Upper lobe of left lung (tissue), 6 donors: ENCODE measurements at regions not wholly inside any gene's neighbourhood (a gene's known extent, or its start where the extent isn't known, plus 50 kb on each side); places are given as distances from the start of the nearest gene placed in this dataset.

Experiments
- ATAC-seq, 2 donors: fragments of 200-7000 bp; cut with Tn5 transposase; one replicate each; pipeline ENCODE4 v1.9.1; 2022; ENCODE audit warnings: mild to moderate bottlenecking in 2 of 2, moderate library complexity in 2 of 2; ENCODE audit not compliant: low FRiP score in 2 of 2
- DNase-seq, 2 donors: peaks; one replicate each; pipeline ENCODE4 v3.0.0-alpha.2; 2019 to 2020
- H3K27ac ChIP-seq, 4 donors: fragments of 200-600 bp; sonication (generic); one replicate each; pipeline ENCODE4 v1.5.1; 2016 to 2019
- H3K27me3 ChIP-seq, 4 donors: fragments of 200-600 bp; sonication (generic); one replicate each; pipeline ENCODE4 v1.5.1; 2017 to 2019
- H3K36me3 ChIP-seq, 4 donors: fragments of 200-600 bp; sonication (generic); one replicate each; pipeline ENCODE4 v1.5.1; 2016 to 2019
- H3K4me1 ChIP-seq, 4 donors: fragments of 200-600 bp; sonication (generic); one replicate each; pipeline ENCODE4 v1.5.1; 2018 to 2019
- H3K4me3 ChIP-seq, 4 donors: fragments of 200-600 bp; sonication (generic); one replicate each; pipeline ENCODE4 v1.5.1; 2017 to 2019; ENCODE audit warnings: mild to moderate bottlenecking in 2 of 4, moderate library complexity in 1 of 4
- H3K9me3 ChIP-seq, 4 donors: fragments of 200-600 bp; sonication (generic); one replicate each; pipeline ENCODE4 v1.5.1; 2018 to 2019
- EP300 ChIP-seq, 4 donors: sonication (generic); formaldehyde crosslinking; IDR thresholded peaks; one replicate each; pipeline ENCODE4 v1.5.1; 2017; ENCODE audit warnings: antibody characterized with exemption in 4 of 4, control low read depth in 2 of 4
- POLR2A ChIP-seq, 4 donors: fragments of 450-650 bp; IDR thresholded peaks; one replicate each; pipeline ENCODE4 v1.5.1; 2016 to 2017; ENCODE audit warnings: antibody characterized with exemption in 4 of 4, mild to moderate bottlenecking in 2 of 4
- POLR2AphosphoS5 ChIP-seq, 2 donors: sonication (generic); formaldehyde crosslinking; IDR thresholded peaks; one replicate each; pipeline ENCODE4 v1.5.1; 2017; ENCODE audit warnings: antibody characterized with exemption in 2 of 2
- WGBS, 2 donors: methylation state at CpG; one replicate each; pipeline ENCODE4 v1.1.5; 2017 to 2018; 5-methylcytosine and 5-hydroxymethylcytosine counted together
- TF ChIP-seq, protein P1 (sequence below), 6 experiments: fragments of 450-650 bp in 4 of 6; fragments of 200-600 bp in 2 of 6; sonication (generic) in 2 of 6; IDR thresholded peaks; one replicate each; pipeline ENCODE4 v1.5.1; 2016 to 2019; ENCODE audit warnings: antibody characterized with exemption in 6 of 6
- donor health status: DM: no; HTN: no; CAD: no; lungs with moderate emphysema.
- donor health status: DM: no; HTN: yes; CAD: no; lungs with severe emphysema.

DNA sequence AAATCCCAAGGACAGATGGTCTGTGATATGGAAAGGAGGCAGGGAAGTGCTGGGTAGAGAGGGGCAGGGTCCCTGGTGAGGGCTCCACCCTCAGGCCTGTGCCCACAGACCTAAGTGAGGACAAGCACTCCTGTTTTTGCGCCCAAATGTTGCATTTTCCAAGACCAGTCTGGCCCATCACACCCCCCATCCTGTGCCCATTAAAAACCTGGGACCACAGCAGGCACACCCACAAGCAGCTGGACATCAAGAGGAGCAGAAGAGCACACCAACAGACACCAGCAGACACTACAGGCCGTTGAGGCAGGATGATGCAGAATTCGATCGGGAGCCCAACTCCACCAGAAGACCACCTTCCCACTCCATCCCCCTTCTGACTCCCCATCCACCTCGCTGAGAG lies 72.8 kb downstream of the DMRTA2 start:
- H3K9me3 ChIP-seq: peaks cover 0 to 3% (median under 1%) of the 10 kb centered on the region in 4 donors
- H3K4me1 ChIP-seq: no peaks in the 10 kb centered on the region
- TF ChIP-seq, protein P1, sequence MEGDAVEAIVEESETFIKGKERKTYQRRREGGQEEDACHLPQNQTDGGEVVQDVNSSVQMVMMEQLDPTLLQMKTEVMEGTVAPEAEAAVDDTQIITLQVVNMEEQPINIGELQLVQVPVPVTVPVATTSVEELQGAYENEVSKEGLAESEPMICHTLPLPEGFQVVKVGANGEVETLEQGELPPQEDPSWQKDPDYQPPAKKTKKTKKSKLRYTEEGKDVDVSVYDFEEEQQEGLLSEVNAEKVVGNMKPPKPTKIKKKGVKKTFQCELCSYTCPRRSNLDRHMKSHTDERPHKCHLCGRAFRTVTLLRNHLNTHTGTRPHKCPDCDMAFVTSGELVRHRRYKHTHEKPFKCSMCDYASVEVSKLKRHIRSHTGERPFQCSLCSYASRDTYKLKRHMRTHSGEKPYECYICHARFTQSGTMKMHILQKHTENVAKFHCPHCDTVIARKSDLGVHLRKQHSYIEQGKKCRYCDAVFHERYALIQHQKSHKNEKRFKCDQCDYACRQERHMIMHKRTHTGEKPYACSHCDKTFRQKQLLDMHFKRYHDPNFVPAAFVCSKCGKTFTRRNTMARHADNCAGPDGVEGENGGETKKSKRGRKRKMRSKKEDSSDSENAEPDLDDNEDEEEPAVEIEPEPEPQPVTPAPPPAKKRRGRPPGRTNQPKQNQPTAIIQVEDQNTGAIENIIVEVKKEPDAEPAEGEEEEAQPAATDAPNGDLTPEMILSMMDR (IDR thresholded peaks at IDR 0.05): no peak
- TF ChIP-seq POLR2A (IDR thresholded peaks at IDR 0.05): no peak
- no peak for TF ChIP-seq EP300 (IDR thresholded peaks at IDR 0.05)
- no peak for TF ChIP-seq POLR2AphosphoS5 (IDR thresholded peaks at IDR 0.05)
- H3K36me3 ChIP-seq: no peaks in the 10 kb centered on the region
- no peaks in the 10 kb centered on the region for H3K27me3 ChIP-seq
- DNase-seq (no peak), ATAC-seq (no peak)
- 76 to 83% methylated on average over 3 to 5 of the region's 5 CpGs for WGBS, 2 donors
- no peak overlapping the region for H3K27ac ChIP-seq
- no peak overlapping the region for H3K4me3 ChIP-seq

DNA sequence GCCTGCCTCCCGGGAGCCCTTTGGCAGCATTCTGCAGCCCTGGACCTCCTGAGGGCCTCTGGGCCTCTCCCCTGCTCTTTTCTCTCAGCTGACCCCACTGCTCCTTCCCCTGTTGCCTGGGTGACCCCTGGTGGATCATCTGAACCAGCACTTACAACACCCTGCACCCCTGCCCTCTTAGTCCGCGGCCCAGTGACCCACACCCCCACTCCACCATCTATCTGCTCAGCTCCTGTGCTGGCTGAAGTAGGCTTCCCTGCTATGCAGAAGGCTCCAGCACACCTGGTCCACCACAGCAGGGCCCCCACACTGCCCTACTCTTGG lies 74.0 kb downstream of the DMRTA2 start:
- Histone ChIP-seq H3K4me3 (no peak overlapping the region), H3K36me3 (no peaks in the 10 kb centered on the region), H3K9me3 (peaks cover 0 to 5% (median 1%) of the 10 kb centered on the region in 4 donors), H3K4me1 (no peaks in the 10 kb centered on the region), H3K27me3 (no peaks in the 10 kb centered on the region), H3K27ac (no peak overlapping the region)
- TF ChIP-seq EP300 (IDR thresholded peaks at IDR 0.05): no peak
- TF ChIP-seq POLR2AphosphoS5 (IDR thresholded peaks at IDR 0.05): no peak
- TF ChIP-seq, protein P1 (IDR thresholded peaks at IDR 0.05): no peak
- TF ChIP-seq POLR2A (IDR thresholded peaks at IDR 0.05): no peak
- DNase-seq (no peak), ATAC-seq (no peak)
- WGBS, 2 donors: 43 to 60% methylated on average over 3 of the region's 3 CpGs

DNA sequence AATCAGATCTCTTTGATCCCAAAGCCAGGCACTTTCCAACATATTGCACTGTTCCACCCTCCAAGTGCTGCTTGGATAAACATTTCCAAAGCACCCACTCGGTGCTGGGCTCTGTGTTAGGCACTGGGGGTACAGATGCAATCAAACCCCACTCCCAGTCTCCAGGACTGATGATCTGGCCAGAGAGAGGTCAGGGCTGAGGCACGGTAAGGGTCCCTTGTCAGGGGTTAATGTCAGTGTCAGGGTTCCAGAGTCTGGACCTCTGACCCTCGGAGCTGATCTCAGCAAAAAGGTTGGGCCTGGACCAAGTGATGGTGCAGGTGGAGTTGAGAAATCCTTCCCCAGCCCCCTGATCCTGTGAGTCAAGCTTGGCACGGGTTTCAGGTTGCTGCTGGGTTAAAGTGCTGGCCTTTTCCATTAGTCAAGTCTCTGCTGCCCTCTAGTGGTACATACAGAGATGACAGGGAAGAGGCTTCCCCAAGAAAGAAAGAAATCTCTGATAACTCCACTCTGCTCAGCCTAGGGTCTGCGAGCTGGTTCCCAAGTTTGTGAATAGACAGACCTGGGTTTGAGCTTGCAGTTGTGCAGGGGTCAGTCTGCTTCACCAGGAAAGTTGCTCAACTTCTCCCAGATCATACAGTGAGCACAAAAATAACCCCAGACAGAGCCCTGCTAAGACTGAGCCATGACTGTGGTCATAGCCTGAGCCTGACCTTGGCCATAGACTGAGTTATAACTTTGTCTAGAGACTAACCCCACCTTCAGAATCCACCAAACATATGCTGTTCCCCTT lies 74.6 kb downstream of the DMRTA2 start:
- peak in 1 of 2 donors; percentile 33 for DNase-seq
- TF ChIP-seq, protein P1 (IDR thresholded peaks at IDR 0.05): peak; percentile 67 to 92 (median 75)
- no peak for TF ChIP-seq EP300 (IDR thresholded peaks at IDR 0.05)
- 15 to 22% methylated on average over 5 of the region's 5 CpGs for WGBS, 2 donors

DNA sequence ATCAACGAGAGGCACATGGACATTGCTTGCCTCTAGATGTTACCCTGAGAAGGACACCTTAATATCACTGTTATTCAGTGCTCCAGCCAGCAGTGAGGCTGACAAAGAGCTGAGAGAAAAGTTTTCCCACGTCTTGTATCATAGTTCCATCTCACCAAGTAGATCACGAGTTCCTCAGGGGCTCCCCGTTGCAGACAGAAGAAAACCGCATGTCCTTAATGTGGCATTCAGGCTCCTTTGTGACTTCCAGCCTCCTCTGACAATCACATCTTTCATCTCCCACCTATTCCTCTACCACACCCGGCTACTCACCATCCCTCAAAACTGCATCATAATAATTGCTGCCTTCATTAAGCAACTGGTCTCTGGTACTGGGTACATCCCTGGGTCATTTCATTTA lies 75.3 kb downstream of the DMRTA2 start:
- WGBS, 2 donors: 58 to 78% methylated on average over 6 of the region's 6 CpGs
- Histone ChIP-seq H3K4me3 (no peak overlapping the region), H3K27ac (no peak overlapping the region), H3K36me3 (no peaks in the 10 kb centered on the region), H3K4me1 (no peaks in the 10 kb centered on the region), H3K9me3 (peaks cover 0 to 5% (median 1%) of the 10 kb centered on the region in 4 donors), H3K27me3 (no peaks in the 10 kb centered on the region)
- TF ChIP-seq POLR2A (IDR thresholded peaks at IDR 0.05) (no peak), EP300 (IDR thresholded peaks at IDR 0.05) (no peak), POLR2AphosphoS5 (IDR thresholded peaks at IDR 0.05) (no peak)
- TF ChIP-seq, protein P1 (IDR thresholded peaks at IDR 0.05): no peak
- no peak for ATAC-seq
- no peak for DNase-seq

More for the DNA sequence above, 74.6 kb downstream of the DMRTA2 start:
- Histone ChIP-seq H3K4me3 (no peak overlapping the region), H3K9me3 (peaks cover 0 to 5% (median 1%) of the 10 kb centered on the region in 4 donors), H3K27ac (no peak overlapping the region), H3K4me1 (no peaks in the 10 kb centered on the region), H3K27me3 (no peaks in the 10 kb centered on the region), H3K36me3 (no peaks in the 10 kb centered on the region)
- ATAC-seq: peak; percentile 75 to 85

DNA sequence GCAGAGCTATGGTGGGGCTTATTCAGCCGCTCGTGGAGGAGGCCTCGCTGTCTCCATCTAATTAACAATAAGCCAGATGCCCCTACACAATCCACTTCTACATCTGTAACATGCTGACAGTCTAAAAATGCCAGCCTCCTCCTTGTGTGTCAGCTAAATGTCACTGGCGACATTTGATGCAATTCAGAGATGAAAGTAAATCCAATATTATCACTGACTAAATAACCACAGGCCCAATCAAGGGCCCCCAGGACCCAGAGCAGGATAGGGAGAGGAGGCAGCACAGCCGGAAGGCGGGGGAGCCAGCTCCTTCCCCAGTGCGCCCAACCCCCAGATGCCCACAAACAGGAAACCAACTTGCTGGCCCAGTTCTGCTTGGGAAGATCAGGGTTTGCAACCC lies 76.6 kb downstream of the DMRTA2 start:
- ATAC-seq (no peak), DNase-seq (no peak)
- TF ChIP-seq POLR2A (IDR thresholded peaks at IDR 0.05) (no peak), EP300 (IDR thresholded peaks at IDR 0.05) (no peak)
- TF ChIP-seq, protein P1 (IDR thresholded peaks at IDR 0.05): no peak
- peaks cover 0 to 5% (median 1%) of the 10 kb centered on the region in 4 donors for H3K9me3 ChIP-seq
- no peaks in the 10 kb centered on the region for H3K4me1 ChIP-seq
- no peak overlapping the region for H3K27ac ChIP-seq
- H3K4me3 ChIP-seq: no peak overlapping the region
- 57% methylated on average over 7 of the region's 7 CpGs for WGBS, 2 donors
- H3K27me3 ChIP-seq: no peaks in the 10 kb centered on the region
- no peaks in the 10 kb centered on the region for H3K36me3 ChIP-seq
